ENCODE measurements at regions not wholly inside any gene's neighbourhood (a gene's known extent, or its start where the extent isn't known, plus 50 kb on each side); places are given as distances from the start of the nearest gene placed in this dataset.

- no TSS peak for BruUV-seq (replicated peaks)
- TF ChIP-seq, protein P1, sequence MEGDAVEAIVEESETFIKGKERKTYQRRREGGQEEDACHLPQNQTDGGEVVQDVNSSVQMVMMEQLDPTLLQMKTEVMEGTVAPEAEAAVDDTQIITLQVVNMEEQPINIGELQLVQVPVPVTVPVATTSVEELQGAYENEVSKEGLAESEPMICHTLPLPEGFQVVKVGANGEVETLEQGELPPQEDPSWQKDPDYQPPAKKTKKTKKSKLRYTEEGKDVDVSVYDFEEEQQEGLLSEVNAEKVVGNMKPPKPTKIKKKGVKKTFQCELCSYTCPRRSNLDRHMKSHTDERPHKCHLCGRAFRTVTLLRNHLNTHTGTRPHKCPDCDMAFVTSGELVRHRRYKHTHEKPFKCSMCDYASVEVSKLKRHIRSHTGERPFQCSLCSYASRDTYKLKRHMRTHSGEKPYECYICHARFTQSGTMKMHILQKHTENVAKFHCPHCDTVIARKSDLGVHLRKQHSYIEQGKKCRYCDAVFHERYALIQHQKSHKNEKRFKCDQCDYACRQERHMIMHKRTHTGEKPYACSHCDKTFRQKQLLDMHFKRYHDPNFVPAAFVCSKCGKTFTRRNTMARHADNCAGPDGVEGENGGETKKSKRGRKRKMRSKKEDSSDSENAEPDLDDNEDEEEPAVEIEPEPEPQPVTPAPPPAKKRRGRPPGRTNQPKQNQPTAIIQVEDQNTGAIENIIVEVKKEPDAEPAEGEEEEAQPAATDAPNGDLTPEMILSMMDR (IDR thresholded peaks at IDR 0.05; ENCODE audit: unreplicated experiment) = no peak
- ChIA-PET CTCF (interaction anchor here (0.5 kb wide), 1 partner anchor 1098 kb away, joined by 4 read pairs; no protein-coding TSS in a partner anchor), POLR2A (no interaction called here)
- no peak overlapping the region for H3K27ac Mint-ChIP-seq (ENCODE audit: low read depth, unreplicated experiment)
- DNase-seq (ENCODE audit: unreplicated experiment) = no peak
- H3K36me3 Mint-ChIP-seq (ENCODE audit: insufficient read depth, unreplicated experiment) = no peaks in the 10 kb centered on the region
- no peaks in the 10 kb centered on the region for H3K9me3 Mint-ChIP-seq (ENCODE audit: unreplicated experiment)
- intact Hi-C loops (cut with micrococcal nuclease) = no loop called here
- no peak overlapping the region for H3K4me3 Mint-ChIP-seq (ENCODE audit: unreplicated experiment)
- H3K4me1 Mint-ChIP-seq (ENCODE audit: insufficient read depth, unreplicated experiment) = no peaks in the 10 kb centered on the region
- peaks cover 74% of the 10 kb centered on the region for H3K27me3 Mint-ChIP-seq (ENCODE audit: insufficient read depth, unreplicated experiment)
These were observed 219.8 kb upstream of the MANEA start for GRCh38 chr6:95357380-95358020.

GRCh38 chr6:95364016-95364604 is 213.2 kb upstream of the MANEA start:
- no peaks in the 10 kb centered on the region for H3K36me3 Mint-ChIP-seq (ENCODE audit: insufficient read depth, unreplicated experiment)
- no peak overlapping the region for H3K27ac Mint-ChIP-seq (ENCODE audit: low read depth, unreplicated experiment)
- TF ChIP-seq, protein P1 (IDR thresholded peaks at IDR 0.05; ENCODE audit: unreplicated experiment) = peak; percentile 34
- POLR2A ChIA-PET = no interaction called here
- intact Hi-C loops (cut with micrococcal nuclease) = no loop called here
- no peaks in the 10 kb centered on the region for H3K4me1 Mint-ChIP-seq (ENCODE audit: insufficient read depth, unreplicated experiment)
- H3K9me3 Mint-ChIP-seq (ENCODE audit: unreplicated experiment) = no peaks in the 10 kb centered on the region
- H3K27me3 Mint-ChIP-seq (ENCODE audit: insufficient read depth, unreplicated experiment) = peaks cover 36% of the 10 kb centered on the region
- CTCF ChIA-PET = interaction anchor here (0.6 to 0.7 kb wide), 5 partner anchors 10 to 900 kb away, joined by 3 to 6 read pairs (median 4); no protein-coding TSS in a partner anchor
- DNase-seq (ENCODE audit: unreplicated experiment) = peak; percentile 27
- BruUV-seq (replicated peaks) = no TSS peak
- H3K4me3 Mint-ChIP-seq (ENCODE audit: unreplicated experiment) = no peak overlapping the region

- Mint-ChIP-seq H3K27ac (ENCODE audit: low read depth, unreplicated experiment) (no peak overlapping the region), H3K4me3 (ENCODE audit: unreplicated experiment) (no peak overlapping the region), H3K9me3 (ENCODE audit: unreplicated experiment) (no peaks in the 10 kb centered on the region), H3K4me1 (ENCODE audit: insufficient read depth, unreplicated experiment) (no peaks in the 10 kb centered on the region), H3K27me3 (ENCODE audit: insufficient read depth, unreplicated experiment) (peaks cover 23% of the 10 kb centered on the region), H3K36me3 (ENCODE audit: insufficient read depth, unreplicated experiment) (no peaks in the 10 kb centered on the region)
- ChIA-PET POLR2A (no interaction called here), CTCF (interaction anchor here (0.6 to 0.7 kb wide), 2 partner anchors 20 to 913 kb away, joined by 3 read pairs; no protein-coding TSS in a partner anchor)
- no TSS peak for BruUV-seq (replicated peaks)
- intact Hi-C loops (cut with micrococcal nuclease) = no loop called here
- TF ChIP-seq, protein P1 (IDR thresholded peaks at IDR 0.05; ENCODE audit: unreplicated experiment) = no peak
- no peak for DNase-seq (ENCODE audit: unreplicated experiment)
These were observed 211.9 kb upstream of the MANEA start for GRCh38 chr6:95365454-95365853.

- H3K4me3 Mint-ChIP-seq (ENCODE audit: unreplicated experiment) = no peak overlapping the region
- H3K9me3 Mint-ChIP-seq (ENCODE audit: unreplicated experiment) = no peaks in the 10 kb centered on the region
- H3K27me3 Mint-ChIP-seq (ENCODE audit: insufficient read depth, unreplicated experiment) = peaks cover 13% of the 10 kb centered on the region
- BruUV-seq (replicated peaks) = no TSS peak
- no peaks in the 10 kb centered on the region for H3K4me1 Mint-ChIP-seq (ENCODE audit: insufficient read depth, unreplicated experiment)
- H3K36me3 Mint-ChIP-seq (ENCODE audit: insufficient read depth, unreplicated experiment) = no peaks in the 10 kb centered on the region
- no peak overlapping the region for H3K27ac Mint-ChIP-seq (ENCODE audit: low read depth, unreplicated experiment)
- intact Hi-C loops (cut with micrococcal nuclease) = no loop called here
- TF ChIP-seq, protein P1 (IDR thresholded peaks at IDR 0.05; ENCODE audit: unreplicated experiment) = no peak
- ChIA-PET POLR2A (no interaction called here), CTCF (interaction anchor here (0.5 to 0.6 kb wide), 2 partner anchors 912 to 1690 kb away, joined by 3 read pairs; no protein-coding TSS in a partner anchor)
- no peak for DNase-seq (ENCODE audit: unreplicated experiment)
These were observed 210.9 kb upstream of the MANEA start for GRCh38 chr6:95366414-95366813.
